IMR-90 (cell line): ENCODE measurements at regions not wholly inside any gene's neighbourhood (a gene's known extent, or its start where the extent isn't known, plus 50 kb on each side); places are given as distances from the start of the nearest gene placed in this dataset.

ENCODE experiments used
- ATAC-seq: fragments of 200-7000 bp; cut with Tn5 transposase; 2 replicates; pipeline ENCODE4 v1.9.1; 2020; ENCODE audit warnings: low read depth, mild to moderate bottlenecking, moderate library complexity
- BruUV-seq: library from RNA; stranded (reverse); fragments of 400-500 nt; replicated peaks from 2 replicates; lab custom pipeline; 2021; lab: Mats Ljungman, UMichigan
- CTCF ChIA-PET: fragments of 300-600 bp; formaldehyde crosslinking; extraction: SDS; loops from one replicate; lab custom pipeline; 2021; ENCODE audit warnings: antibody characterized with exemption; lab: Yijun Ruan, JAX
- POLR2A ChIA-PET: fragments of 300-600 bp; sonication (Branson Sonifier 250); formaldehyde crosslinking; loops from one replicate; lab custom pipeline; 2022; ENCODE audit warnings: antibody characterized with exemption; ENCODE audit not compliant: unreplicated experiment; lab: Charles Lee
- DNase-seq: peaks from one replicate; pipeline ENCODE4 v3.0.0; 2013
- H2AFZ ChIP-seq: replicated peaks from 2 replicates; pipeline ENCODE3; 2013; ENCODE audit warnings: low read length, mild to moderate bottlenecking; ENCODE audit not compliant: poor library complexity
- H2AK5ac ChIP-seq: 2 replicates; pipeline ENCODE4 v1.6.1; 2013; ENCODE audit warnings: low read depth, low read length, inconsistent platforms
- H2AK9ac ChIP-seq: replicated peaks from 2 replicates; pipeline ENCODE3; 2013; ENCODE audit warnings: mild to moderate bottlenecking, low read depth, low read length, moderate library complexity; ENCODE audit not compliant: poor library complexity
- H2BK120ac ChIP-seq: 2 replicates; pipeline ENCODE4 v1.6.1; 2013; ENCODE audit warnings: low read depth, low read length, inconsistent platforms
- H2BK15ac ChIP-seq: 3 replicates; pipeline ENCODE4 v1.6.1; 2013; ENCODE audit warnings: low read depth, low read length, inconsistent platforms
- H2BK20ac ChIP-seq: 2 replicates; pipeline ENCODE4 v1.6.1; 2013; ENCODE audit warnings: low read depth, mild to moderate bottlenecking, inconsistent platforms, low read length, moderate library complexity
- H2BK5ac ChIP-seq: 2 replicates; pipeline ENCODE4 v1.6.1; 2013; ENCODE audit warnings: mild to moderate bottlenecking, low read depth, low read length, inconsistent platforms; ENCODE audit not compliant: poor library complexity, severe bottlenecking
- H3K14ac ChIP-seq: replicated peaks from 2 replicates; pipeline ENCODE4 v1.6.1; 2013; ENCODE audit warnings: low read depth, low read length, inconsistent platforms
- H3K18ac ChIP-seq: 2 replicates; pipeline ENCODE4 v1.6.1; 2013; ENCODE audit warnings: low read depth, low read length, control low read depth
- H3K23ac ChIP-seq: 2 replicates; pipeline ENCODE4 v1.6.1; 2013; ENCODE audit warnings: low read depth, low read length, inconsistent platforms
- H3K27ac ChIP-seq: 2 replicates; pipeline ENCODE4 v1.5.1; 2013; ENCODE audit warnings: mild to moderate bottlenecking, control low read depth, low read length; ENCODE audit not compliant: insufficient read depth
- H3K27me3 ChIP-seq: 2 replicates; pipeline ENCODE4 v1.6.1; 2013; ENCODE audit warnings: low read length; ENCODE audit not compliant: control insufficient read depth, insufficient read depth
- H3K36me3 ChIP-seq: 2 replicates; pipeline ENCODE4 v1.6.1; 2013; ENCODE audit warnings: low read length, mixed read lengths; ENCODE audit not compliant: control insufficient read depth, insufficient read depth
- H3K4ac ChIP-seq: 2 replicates; pipeline ENCODE4 v1.6.1; 2013; ENCODE audit warnings: low read depth, low read length, inconsistent platforms
- H3K4me1 ChIP-seq: 2 replicates; pipeline ENCODE4 v1.6.1; 2013; ENCODE audit warnings: low read length, mixed read lengths; ENCODE audit not compliant: control insufficient read depth, insufficient read depth
- H3K4me2 ChIP-seq: 2 replicates; pipeline ENCODE4 v1.6.1; 2013; ENCODE audit warnings: low read depth, mild to moderate bottlenecking, control low read depth, low read length, moderate library complexity
- H3K4me3 ChIP-seq: 2 replicates; pipeline ENCODE4 v1.5.1; 2013; ENCODE audit warnings: low read depth, mild to moderate bottlenecking, control low read depth, low read length, moderate library complexity; ENCODE audit not compliant: insufficient read depth
- H3K56ac ChIP-seq: 2 replicates; pipeline ENCODE4 v1.6.1; 2013; ENCODE audit warnings: low read length, inconsistent platforms; ENCODE audit not compliant: insufficient read depth; ENCODE audit errors: extremely low read depth
- H3K79me1 ChIP-seq, 2 experiments: 2 replicates each; pipeline ENCODE4 v1.6.1; 2013; ENCODE audit warnings: low read length in 2 of 2, inconsistent platforms in 1 of 2, low read depth in 1 of 2
- H3K9ac ChIP-seq: 2 replicates; pipeline ENCODE4 v1.6.1; 2013; ENCODE audit warnings: low read depth, low read length, control low read depth
- H3K9me1 ChIP-seq: 2 replicates; pipeline ENCODE4 v1.6.1; 2013; ENCODE audit warnings: low read length, inconsistent platforms; ENCODE audit not compliant: insufficient read depth
- H3K9me3 ChIP-seq: 2 replicates; pipeline ENCODE4 v1.6.1; 2013; ENCODE audit warnings: low read length; ENCODE audit not compliant: control insufficient read depth, insufficient read depth
- H4K20me1 ChIP-seq: 2 replicates; pipeline ENCODE4 v1.6.1; 2013; ENCODE audit warnings: low read length, inconsistent platforms; ENCODE audit not compliant: insufficient read depth
- H4K5ac ChIP-seq: 2 replicates; pipeline ENCODE4 v1.6.1; 2013; ENCODE audit warnings: mild to moderate bottlenecking, low read depth, low read length, control low read depth
- H4K8ac ChIP-seq, 2 experiments: 2 replicates each; pipeline ENCODE4 v1.6.1; 2013; ENCODE audit warnings: low read depth in 2 of 2, low read length in 2 of 2, control low read depth in 1 of 2, inconsistent platforms in 1 of 2
- H4K91ac ChIP-seq: 2 replicates; pipeline ENCODE4 v1.6.1; 2013; ENCODE audit warnings: low read depth, low read length, inconsistent platforms; ENCODE audit not compliant: insufficient read depth
- CEBPB ChIP-seq: IDR thresholded peaks from 2 replicates; pipeline ENCODE4 v1.6.1; 2012; ENCODE audit warnings: low read depth, low read length, improper control_type of control experiment
- CHD1 ChIP-seq: IDR thresholded peaks from 2 replicates; pipeline ENCODE4 v1.6.1; 2012; ENCODE audit warnings: low read depth, low read length, improper control_type of control experiment
- MAZ ChIP-seq: IDR thresholded peaks from 2 replicates; pipeline ENCODE4 v1.6.1; 2012; ENCODE audit warnings: low read depth, mild to moderate bottlenecking, low read length, improper control_type of control experiment, moderate library complexity, borderline replicate concordance
- RAD21 ChIP-seq: IDR thresholded peaks from 2 replicates; pipeline ENCODE4 v1.6.1; 2012; ENCODE audit warnings: low read length, improper control_type of control experiment
- RCOR1 ChIP-seq: IDR thresholded peaks from 2 replicates; pipeline ENCODE4 v1.6.1; 2012; ENCODE audit warnings: mild to moderate bottlenecking, low read length, improper control_type of control experiment; ENCODE audit not compliant: insufficient replicate concordance
- dilution Hi-C: fragments of 300-500 bp; cut with HindIII; formaldehyde crosslinking; loops from one replicate; pipeline ENCODE4 v1.14.3; 2018; ENCODE audit warnings: low sequenced_read_pairs; ENCODE audit not compliant: unreplicated experiment
- in situ Hi-C: fragments of 300-500 bp; cut with MboI; formaldehyde crosslinking; loops from 3 replicates; pipeline ENCODE4 v1.14.3; 2019; ENCODE audit warnings: low sequenced_read_pairs, inconsistent platforms, mixed read lengths
- intact Hi-C: fragments of 100-400 bp; cut with micrococcal nuclease; formaldehyde crosslinking; loops from 2 replicates; pipeline ENCODE4 v1.10.0; 2022

DNA sequence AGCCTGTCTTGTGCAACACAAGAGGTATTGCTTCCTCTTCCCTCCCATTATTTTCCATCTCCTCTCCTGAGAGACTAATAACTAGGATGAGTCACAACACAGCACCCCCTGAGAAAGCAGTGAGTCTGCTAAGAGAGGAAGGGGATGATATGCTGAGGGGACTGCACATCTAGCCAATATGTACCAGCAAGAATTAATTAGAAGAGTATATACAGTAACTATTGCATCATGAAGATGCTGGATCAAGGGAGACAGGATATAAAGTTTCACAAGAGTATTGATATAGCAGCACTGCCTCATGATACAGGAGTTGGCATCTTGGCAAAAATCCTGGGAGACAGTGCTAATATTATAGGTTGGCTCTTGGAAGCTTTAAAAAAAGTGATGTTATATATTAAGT lies 289.9 kb upstream of the RBMS1 start:
- POLR2A ChIA-PET, result no interaction called here
- H4K20me1 ChIP-seq, result no peaks in the 10 kb centered on the region

More for the DNA sequence above, 289.9 kb upstream of the RBMS1 start:
- no peak overlapping the region for H3K27ac ChIP-seq
- intact Hi-C loops (no loop called here), dilution Hi-C loops (no loop called here), in situ Hi-C loops (no loop called here)
- no peak overlapping the region for H3K4me3 ChIP-seq
- no peak overlapping the region for H3K9ac ChIP-seq
- H3K18ac ChIP-seq, result no peak overlapping the region
- no peak overlapping the region for H2AK9ac ChIP-seq
- no peak overlapping the region for H3K56ac ChIP-seq
- H2AFZ ChIP-seq, result no peak overlapping the region
- BruUV-seq, result no TSS peak
- H4K91ac ChIP-seq, result no peak overlapping the region
- no peak for ATAC-seq
- H3K23ac ChIP-seq, result no peak overlapping the region
- H4K5ac ChIP-seq, result no peak overlapping the region
- no peaks in the 10 kb centered on the region for H3K9me3 ChIP-seq
- peak; percentile 7 for DNase-seq
- no peak overlapping the region for H2BK20ac ChIP-seq
- H3K27me3 ChIP-seq, result no peaks in the 10 kb centered on the region
- H3K14ac ChIP-seq, result no peak overlapping the region
- H2BK5ac ChIP-seq, result no peak overlapping the region
- H3K9me1 ChIP-seq, result no peaks in the 10 kb centered on the region
- H3K36me3 ChIP-seq, result no peaks in the 10 kb centered on the region
- no peak overlapping the region for H2BK15ac ChIP-seq
- no peak overlapping the region for H2AK5ac ChIP-seq
- H4K8ac ChIP-seq, result no peak overlapping the region
- H2BK120ac ChIP-seq, result no peak overlapping the region
- no peaks in the 10 kb centered on the region; the same call in 1 of the 2 replicates for H3K4me1 ChIP-seq
- no peak overlapping the region for H3K4me2 ChIP-seq
- no peak overlapping the region for H3K4ac ChIP-seq
- TF ChIP-seq CHD1 (no peak), RAD21 (no peak), RCOR1 (no peak), MAZ (no peak), CEBPB (peak; percentile 49)
- CTCF ChIA-PET, result interaction anchor here (1.0 kb wide), 1 partner anchor 11 kb away, joined by 3 read pairs; no protein-coding TSS in a partner anchor
- no peaks in the 10 kb centered on the region for H3K79me1 ChIP-seq
